ENCODE measurements at regions not wholly inside any gene's neighbourhood (a gene's known extent, or its start where the extent isn't known, plus 50 kb on each side); places are given as distances from the start of the nearest gene placed in this dataset.

- DNase-seq: peak; percentile 79
These were observed 580.8 kb downstream of the CCDC171 start for GRCh38 chr9:16133556-16134227.

GRCh38 chr9:16134351-16134750 is 581.5 kb downstream of the CCDC171 start:
- no peak for DNase-seq

- no peak for DNase-seq
These were observed 583.1 kb downstream of the CCDC171 start for GRCh38 chr9:16135968-16136367.

GRCh38 chr9:16136451-16136850 is 583.6 kb downstream of the CCDC171 start:
- no peak for DNase-seq

GRCh38 chr9:16136961-16137360 is 584.1 kb downstream of the CCDC171 start:
- DNase-seq: peak; percentile 64

- peak; percentile 68 for DNase-seq
These were observed 586.0 kb downstream of the CCDC171 start for GRCh38 chr9:16138561-16139491.

- DNase-seq: no peak
These were observed 586.9 kb downstream of the CCDC171 start for GRCh38 chr9:16139774-16140173.

- DNase-seq: no peak
These were observed 590.5 kb downstream of the CCDC171 start for GRCh38 chr9:16143310-16143709.

- peak; percentile 95 for DNase-seq
These were observed 591.4 kb downstream of the CCDC171 start for GRCh38 chr9:16143947-16144890.

GRCh38 chr9:16145196-16145950 is 592.5 kb downstream of the CCDC171 start:
- peak; percentile 89 for DNase-seq

GRCh38 chr9:16147726-16148125 is 594.9 kb downstream of the CCDC171 start:
- no peak for DNase-seq

GRCh38 chr9:16150501-16150900 is 597.7 kb downstream of the CCDC171 start:
- no peak for DNase-seq

- DNase-seq: no peak
These were observed 598.3 kb downstream of the CCDC171 start for GRCh38 chr9:16150938-16151650.

GRCh38 chr9:16152276-16153101 is 599.6 kb downstream of the CCDC171 start:
- no peak for DNase-seq

GRCh38 chr9:16153221-16153620 is 600.4 kb downstream of the CCDC171 start:
- no peak for DNase-seq

GRCh38 chr9:16153741-16154140 is 600.9 kb downstream of the CCDC171 start:
- no peak for DNase-seq

GRCh38 chr9:16154521-16155078 is 601.8 kb downstream of the CCDC171 start:
- no peak for DNase-seq

- no peak for DNase-seq
These were observed 603.0 kb downstream of the CCDC171 start for GRCh38 chr9:16155878-16156277.

GRCh38 chr9:16157216-16157615 is 604.4 kb downstream of the CCDC171 start:
- DNase-seq: no peak

- no peak for DNase-seq
These were observed 604.8 kb downstream of the CCDC171 start for GRCh38 chr9:16157651-16158050.

Measured in NCI-H226 (cell line).